Peyer's patch (tissue), 4 donors: ENCODE measurements at regions not wholly inside any gene's neighbourhood (a gene's known extent, or its start where the extent isn't known, plus 50 kb on each side); places are given as distances from the start of the nearest gene placed in this dataset.

Experiments used
- POLR2A ChIP-seq, 2 donors: fragments of 450-650 bp; IDR thresholded peaks; one replicate each; pipeline ENCODE4 v1.5.1; 2017; ENCODE audit warnings: antibody characterized with exemption in 2 of 2, mild to moderate bottlenecking in 2 of 2, moderate library complexity in 2 of 2
- TF ChIP-seq, protein P1 (sequence below), 6 experiments: fragments of 450-650 bp in 4 of 6; fragments of 200-600 bp in 2 of 6; sonication (generic) in 1 of 6; IDR thresholded peaks; one replicate each; pipeline ENCODE4 v1.5.1; 2017 to 2019; ENCODE audit warnings: antibody characterized with exemption in 6 of 6, mild to moderate bottlenecking in 3 of 6, moderate library complexity in 1 of 6

DNA sequence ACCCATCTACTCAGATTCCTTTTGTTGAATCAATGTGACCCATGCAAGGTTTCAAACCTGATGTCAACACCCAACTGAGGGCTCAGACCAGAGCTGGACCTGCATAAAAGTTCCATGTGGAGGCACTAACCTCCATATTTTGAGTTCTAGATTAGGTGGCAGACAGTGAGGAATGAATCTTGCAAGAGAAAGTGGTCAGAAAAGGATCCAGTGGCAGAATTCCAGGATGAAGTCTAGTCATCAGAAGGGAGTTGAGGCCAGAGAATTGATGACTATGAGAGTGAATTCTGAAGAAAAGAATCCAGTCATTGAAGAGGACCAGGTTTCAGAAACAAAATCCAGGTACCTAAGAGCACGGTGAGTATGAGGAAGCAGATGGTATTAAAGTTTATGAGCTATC, 205.1 kb upstream of the RGMB start:
- TF ChIP-seq, protein P1, sequence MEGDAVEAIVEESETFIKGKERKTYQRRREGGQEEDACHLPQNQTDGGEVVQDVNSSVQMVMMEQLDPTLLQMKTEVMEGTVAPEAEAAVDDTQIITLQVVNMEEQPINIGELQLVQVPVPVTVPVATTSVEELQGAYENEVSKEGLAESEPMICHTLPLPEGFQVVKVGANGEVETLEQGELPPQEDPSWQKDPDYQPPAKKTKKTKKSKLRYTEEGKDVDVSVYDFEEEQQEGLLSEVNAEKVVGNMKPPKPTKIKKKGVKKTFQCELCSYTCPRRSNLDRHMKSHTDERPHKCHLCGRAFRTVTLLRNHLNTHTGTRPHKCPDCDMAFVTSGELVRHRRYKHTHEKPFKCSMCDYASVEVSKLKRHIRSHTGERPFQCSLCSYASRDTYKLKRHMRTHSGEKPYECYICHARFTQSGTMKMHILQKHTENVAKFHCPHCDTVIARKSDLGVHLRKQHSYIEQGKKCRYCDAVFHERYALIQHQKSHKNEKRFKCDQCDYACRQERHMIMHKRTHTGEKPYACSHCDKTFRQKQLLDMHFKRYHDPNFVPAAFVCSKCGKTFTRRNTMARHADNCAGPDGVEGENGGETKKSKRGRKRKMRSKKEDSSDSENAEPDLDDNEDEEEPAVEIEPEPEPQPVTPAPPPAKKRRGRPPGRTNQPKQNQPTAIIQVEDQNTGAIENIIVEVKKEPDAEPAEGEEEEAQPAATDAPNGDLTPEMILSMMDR (IDR thresholded peaks at IDR 0.05) = no peak
- no peak for TF ChIP-seq POLR2A (IDR thresholded peaks at IDR 0.05)
